Ovary (tissue), 3 donors: ENCODE measurements at regions not wholly inside any gene's neighbourhood (a gene's known extent, or its start where the extent isn't known, plus 50 kb on each side); places are given as distances from the start of the nearest gene placed in this dataset.
"Not testable (repeated sequence)": the region's sequence is repeated elsewhere in the genome, so short reads cannot be mapped to it uniquely, and the experiment has no call there.

Experiments used
- POLR2A ChIP-seq: fragments of 450-650 bp; IDR thresholded peaks from one replicate; pipeline ENCODE4 v1.6.1; 2017; ENCODE audit warnings: antibody characterized with exemption, mild to moderate bottlenecking, moderate library complexity
- TF ChIP-seq, protein P1 (sequence below), 3 donors: fragments of 450-650 bp in 2 of 3; fragments of 200-600 bp in 1 of 3; IDR thresholded peaks; one replicate each; pipeline versions ENCODE4 v1.5.1 to v1.8.0; 2016 to 2022; ENCODE audit warnings: antibody characterized with exemption in 3 of 3, mild to moderate bottlenecking in 1 of 3
- donor health status: DM: no; HTN: no; CAD: no.

- not testable (repeated sequence) for TF ChIP-seq POLR2A
- TF ChIP-seq, protein P1, sequence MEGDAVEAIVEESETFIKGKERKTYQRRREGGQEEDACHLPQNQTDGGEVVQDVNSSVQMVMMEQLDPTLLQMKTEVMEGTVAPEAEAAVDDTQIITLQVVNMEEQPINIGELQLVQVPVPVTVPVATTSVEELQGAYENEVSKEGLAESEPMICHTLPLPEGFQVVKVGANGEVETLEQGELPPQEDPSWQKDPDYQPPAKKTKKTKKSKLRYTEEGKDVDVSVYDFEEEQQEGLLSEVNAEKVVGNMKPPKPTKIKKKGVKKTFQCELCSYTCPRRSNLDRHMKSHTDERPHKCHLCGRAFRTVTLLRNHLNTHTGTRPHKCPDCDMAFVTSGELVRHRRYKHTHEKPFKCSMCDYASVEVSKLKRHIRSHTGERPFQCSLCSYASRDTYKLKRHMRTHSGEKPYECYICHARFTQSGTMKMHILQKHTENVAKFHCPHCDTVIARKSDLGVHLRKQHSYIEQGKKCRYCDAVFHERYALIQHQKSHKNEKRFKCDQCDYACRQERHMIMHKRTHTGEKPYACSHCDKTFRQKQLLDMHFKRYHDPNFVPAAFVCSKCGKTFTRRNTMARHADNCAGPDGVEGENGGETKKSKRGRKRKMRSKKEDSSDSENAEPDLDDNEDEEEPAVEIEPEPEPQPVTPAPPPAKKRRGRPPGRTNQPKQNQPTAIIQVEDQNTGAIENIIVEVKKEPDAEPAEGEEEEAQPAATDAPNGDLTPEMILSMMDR (IDR thresholded peaks at IDR 0.05) = not testable (repeated sequence)
These were observed 76.7 kb upstream of the ZNF195 start for GRCh38 chr11:3455666-3456065.
